Prostate gland (tissue), 2 donors: ENCODE measurements at regions not wholly inside any gene's neighbourhood (a gene's known extent, or its start where the extent isn't known, plus 50 kb on each side); places are given as distances from the start of the nearest gene placed in this dataset.

Experiments used
- DNase-seq: peaks from one replicate; pipeline ENCODE4 v3.0.0-alpha.2; 2019; ENCODE audit warnings: low spot score
- H3K27ac ChIP-seq, 2 donors: fragments of 200-600 bp; sonication (generic); 2 replicates each; pipeline ENCODE4 v1.5.1; 2017 to 2019
- H3K27me3 ChIP-seq: fragments of 200-600 bp; sonication (generic); replicated peaks from 2 replicates; pipeline ENCODE4 v1.5.1; 2019; ENCODE audit not compliant: insufficient read depth
- H3K36me3 ChIP-seq, 2 donors: fragments of 200-600 bp; sonication (generic); 1 replicate in 1 of 2; 2 replicates in 1 of 2; pipeline versions ENCODE4 v1.5.1 to v1.8.1; 2017 to 2019
- H3K4me1 ChIP-seq: fragments of 200-600 bp; sonication (generic); replicated peaks from 2 replicates; pipeline ENCODE4 v1.5.1; 2019
- H3K4me3 ChIP-seq, 2 donors: fragments of 200-600 bp; sonication (generic); 2 replicates each; pipeline ENCODE4 v1.5.1; 2017 to 2019
- H3K9me3 ChIP-seq: fragments of 200-600 bp; sonication (generic); 2 replicates; pipeline ENCODE4 v1.5.1; 2017
- POLR2A ChIP-seq: fragments of 450-650 bp; IDR thresholded peaks from one replicate; pipeline ENCODE4 v1.6.1; 2016; ENCODE audit warnings: antibody characterized with exemption, mild to moderate bottlenecking
- POLR2AphosphoS5 ChIP-seq: sonication (generic); formaldehyde crosslinking; IDR thresholded peaks from one replicate; pipeline ENCODE4 v1.6.1; 2017; ENCODE audit warnings: antibody characterized with exemption
- WGBS: methylation state at CpG from one replicate; pipeline ENCODE4 v1.1.5; 2018; 5-methylcytosine and 5-hydroxymethylcytosine counted together
- intact Hi-C: fragments of 100-400 bp; cut with DNase I; formaldehyde crosslinking; loops from one replicate; pipeline ENCODE4 v1.14.2; 2022
- TF ChIP-seq, protein P1 (sequence below), 4 experiments: fragments of 200-600 bp in 2 of 4; fragments of 450-650 bp in 2 of 4; sonication (generic) in 2 of 4; IDR thresholded peaks; 1 replicate in 3 of 4; 2 replicates in 1 of 4; pipeline ENCODE4 v1.5.1; 2016 to 2019; ENCODE audit warnings: antibody characterized with exemption in 4 of 4, mild to moderate bottlenecking in 2 of 4, moderate library complexity in 2 of 4

GRCh38 chr21:26748066-26748465, 97.1 kb downstream of the ADAMTS1 start:
- TF ChIP-seq, protein P1, sequence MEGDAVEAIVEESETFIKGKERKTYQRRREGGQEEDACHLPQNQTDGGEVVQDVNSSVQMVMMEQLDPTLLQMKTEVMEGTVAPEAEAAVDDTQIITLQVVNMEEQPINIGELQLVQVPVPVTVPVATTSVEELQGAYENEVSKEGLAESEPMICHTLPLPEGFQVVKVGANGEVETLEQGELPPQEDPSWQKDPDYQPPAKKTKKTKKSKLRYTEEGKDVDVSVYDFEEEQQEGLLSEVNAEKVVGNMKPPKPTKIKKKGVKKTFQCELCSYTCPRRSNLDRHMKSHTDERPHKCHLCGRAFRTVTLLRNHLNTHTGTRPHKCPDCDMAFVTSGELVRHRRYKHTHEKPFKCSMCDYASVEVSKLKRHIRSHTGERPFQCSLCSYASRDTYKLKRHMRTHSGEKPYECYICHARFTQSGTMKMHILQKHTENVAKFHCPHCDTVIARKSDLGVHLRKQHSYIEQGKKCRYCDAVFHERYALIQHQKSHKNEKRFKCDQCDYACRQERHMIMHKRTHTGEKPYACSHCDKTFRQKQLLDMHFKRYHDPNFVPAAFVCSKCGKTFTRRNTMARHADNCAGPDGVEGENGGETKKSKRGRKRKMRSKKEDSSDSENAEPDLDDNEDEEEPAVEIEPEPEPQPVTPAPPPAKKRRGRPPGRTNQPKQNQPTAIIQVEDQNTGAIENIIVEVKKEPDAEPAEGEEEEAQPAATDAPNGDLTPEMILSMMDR (IDR thresholded peaks at IDR 0.05): no peak
- TF ChIP-seq POLR2A: no peak
- TF ChIP-seq POLR2AphosphoS5: no peak
- Histone ChIP-seq H3K4me1 (no peaks in the 10 kb centered on the region), H3K27me3 (no peaks in the 10 kb centered on the region), H3K27ac (no peak overlapping the region), H3K4me3 (no peak overlapping the region), H3K36me3 (no peaks in the 10 kb centered on the region), H3K9me3 (no peaks in the 10 kb centered on the region)
- no peak for DNase-seq
- 49% methylated on average over 5 of the region's 5 CpGs for WGBS
- intact Hi-C loops: no loop called here

GRCh38 chr21:26747216-26747615, 98.0 kb downstream of the ADAMTS1 start:
- H3K27me3 ChIP-seq: no peaks in the 10 kb centered on the region
- intact Hi-C loops: no loop called here
- no peaks in the 10 kb centered on the region for H3K4me1 ChIP-seq
- no peak overlapping the region for H3K4me3 ChIP-seq
- 66% methylated on average over 2 of the region's 2 CpGs for WGBS
- no peak overlapping the region for H3K27ac ChIP-seq
- TF ChIP-seq POLR2AphosphoS5 (no peak), POLR2A (no peak)
- TF ChIP-seq, protein P1 (IDR thresholded peaks at IDR 0.05): no peak
- DNase-seq: no peak
- no peaks in the 10 kb centered on the region for H3K9me3 ChIP-seq
- no peaks in the 10 kb centered on the region for H3K36me3 ChIP-seq

GRCh38 chr21:26743524-26743923, 101.7 kb downstream of the ADAMTS1 start:
- H3K4me1 ChIP-seq: no peaks in the 10 kb centered on the region
- intact Hi-C loops: no loop called here
- no peak for DNase-seq
- WGBS: 87% methylated on average over 2 of the region's 2 CpGs
- no peak overlapping the region for H3K4me3 ChIP-seq
- no peak overlapping the region for H3K27ac ChIP-seq
- H3K36me3 ChIP-seq: no peaks in the 10 kb centered on the region
- TF ChIP-seq POLR2AphosphoS5 (no peak), POLR2A (no peak)
- TF ChIP-seq, protein P1 (IDR thresholded peaks at IDR 0.05): no peak
- H3K27me3 ChIP-seq: no peaks in the 10 kb centered on the region
- H3K9me3 ChIP-seq: no peaks in the 10 kb centered on the region

- WGBS: 68% methylated on average over 1 of the region's 1 CpG
- no peaks in the 10 kb centered on the region for H3K36me3 ChIP-seq
- no peaks in the 10 kb centered on the region for H3K4me1 ChIP-seq
- no peak overlapping the region for H3K4me3 ChIP-seq
- no peaks in the 10 kb centered on the region for H3K9me3 ChIP-seq
- TF ChIP-seq, protein P1 (IDR thresholded peaks at IDR 0.05): no peak
- TF ChIP-seq POLR2A: no peak
- TF ChIP-seq POLR2AphosphoS5: no peak
- intact Hi-C loops: no loop called here
- no peak for DNase-seq
- no peaks in the 10 kb centered on the region for H3K27me3 ChIP-seq
- H3K27ac ChIP-seq: no peak overlapping the region
Observed at GRCh38 chr21:26739189-26739588, 106.0 kb downstream of the ADAMTS1 start.

DNA sequence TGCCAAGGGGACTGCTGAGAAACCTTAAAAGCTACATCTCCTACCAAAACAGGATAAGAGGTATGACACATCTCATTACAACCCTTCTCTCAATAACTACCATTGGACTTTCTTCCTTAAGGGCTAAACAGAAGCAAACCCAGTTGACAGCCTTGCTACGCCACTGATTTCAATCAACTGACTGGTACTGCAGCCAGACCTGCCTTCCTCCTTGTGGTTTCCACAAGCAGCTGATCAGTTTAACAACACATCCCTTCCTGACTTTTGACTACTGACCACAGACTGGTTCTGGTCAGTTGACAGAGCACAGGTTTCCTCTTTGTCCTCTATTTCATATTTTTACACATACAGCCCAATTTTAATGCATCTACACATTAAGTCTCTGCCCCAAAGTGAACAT, 108.8 kb downstream of the ADAMTS1 start:
- TF ChIP-seq POLR2A: no peak
- TF ChIP-seq, protein P1 (IDR thresholded peaks at IDR 0.05): no peak
- no peak for TF ChIP-seq POLR2AphosphoS5

More for the DNA sequence above, 108.8 kb downstream of the ADAMTS1 start:
- Histone ChIP-seq H3K9me3 (no peaks in the 10 kb centered on the region), H3K27ac (no peak overlapping the region), H3K27me3 (no peaks in the 10 kb centered on the region), H3K4me3 (no peak overlapping the region), H3K36me3 (no peaks in the 10 kb centered on the region), H3K4me1 (no peaks in the 10 kb centered on the region)
- intact Hi-C loops: no loop called here
- no peak for DNase-seq
- WGBS: 96% methylated on average over 1 of the region's 1 CpG
